Subcutaneous abdominal adipose tissue (tissue), 5 donors: ENCODE measurements at regions not wholly inside any gene's neighbourhood (a gene's known extent, or its start where the extent isn't known, plus 50 kb on each side); places are given as distances from the start of the nearest gene placed in this dataset.

Experiments used
- H3K27ac ChIP-seq: one replicate; pipeline ENCODE4 v1.7.0; 2013; ENCODE audit warnings: low read depth, mild to moderate bottlenecking, inconsistent platforms, low read length, moderate library complexity
- H3K27me3 ChIP-seq, 5 donors: one replicate each; pipeline ENCODE4 v1.7.0; 2013; ENCODE audit warnings: low read length in 5 of 5, inconsistent platforms in 1 of 5; ENCODE audit not compliant: control insufficient read depth in 5 of 5, insufficient read depth in 4 of 5
- H3K36me3 ChIP-seq, 5 donors: one replicate each; pipeline ENCODE4 v1.7.0; 2013; ENCODE audit warnings: low read length in 5 of 5; ENCODE audit not compliant: control insufficient read depth in 5 of 5, insufficient read depth in 5 of 5
- H3K4me1 ChIP-seq, 5 donors: one replicate each; pipeline ENCODE4 v1.7.0; 2013; ENCODE audit warnings: low read length in 5 of 5, mild to moderate bottlenecking in 3 of 5, moderate library complexity in 1 of 5; ENCODE audit not compliant: control insufficient read depth in 5 of 5, insufficient read depth in 5 of 5
- H3K4me3 ChIP-seq, 5 donors: one replicate each; pipeline ENCODE4 v1.7.0; 2013; ENCODE audit warnings: low read length in 5 of 5, low read depth in 1 of 5
- H3K9ac ChIP-seq, 5 donors: one replicate each; pipeline ENCODE4 v1.7.0; 2013; ENCODE audit warnings: low read length in 5 of 5, mild to moderate bottlenecking in 4 of 5, moderate library complexity in 3 of 5
- H3K9me3 ChIP-seq, 5 donors: one replicate each; pipeline ENCODE4 v1.7.0; 2013; ENCODE audit warnings: low read length in 5 of 5; ENCODE audit not compliant: control insufficient read depth in 5 of 5
- donor health status: healthy.
- donor health status: healthy.
- donor health status: healthy.
- donor health status: healthy.
- donor health status: healthy.

- H3K9me3 ChIP-seq, result peaks cover 0 to under 1% (median 0%) of the 10 kb centered on the region in 5 donors
- no peak overlapping the region for H3K4me3 ChIP-seq
- no peaks in the 10 kb centered on the region for H3K4me1 ChIP-seq
- no peak overlapping the region for H3K9ac ChIP-seq
- peaks cover 0 to 3% (median 0%) of the 10 kb centered on the region in 5 donors for H3K27me3 ChIP-seq
- no peak overlapping the region for H3K27ac ChIP-seq
- H3K36me3 ChIP-seq, result no peaks in the 10 kb centered on the region
These were observed 637.7 kb upstream of the TMEM132C start for GRCh38 chr12:127629066-127629820.

DNA sequence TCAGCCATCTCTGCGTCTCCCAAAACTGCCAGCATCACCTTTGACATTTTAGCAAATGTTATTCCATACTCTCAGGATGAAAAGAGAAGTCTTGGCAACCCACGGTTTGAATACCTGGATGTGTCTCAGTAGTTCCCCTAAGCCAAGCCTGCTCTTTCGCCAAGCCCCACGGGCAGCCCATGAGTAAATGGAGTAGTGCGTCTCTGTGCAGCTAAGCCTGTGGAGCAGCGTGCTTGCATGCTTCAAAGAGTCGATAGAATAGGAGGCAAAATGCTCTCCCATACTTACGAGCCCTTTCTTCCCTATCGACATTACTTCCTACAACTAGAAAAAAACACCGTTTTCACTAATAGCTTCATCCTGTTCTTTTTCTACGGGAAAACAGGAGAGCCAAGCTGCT, 634.5 kb upstream of the TMEM132C start:
- Histone ChIP-seq H3K9ac (no peak overlapping the region), H3K9me3 (peaks cover 0 to 3% (median 0%) of the 10 kb centered on the region in 5 donors), H3K4me3 (no peak overlapping the region), H3K4me1 (no peaks in the 10 kb centered on the region), H3K27ac (no peak overlapping the region), H3K27me3 (peaks cover 0 to 3% (median 0%) of the 10 kb centered on the region in 5 donors), H3K36me3 (no peaks in the 10 kb centered on the region)

GRCh38 chr12:127635838-127636237, 631.1 kb upstream of the TMEM132C start:
- no peak overlapping the region for H3K27ac ChIP-seq
- H3K36me3 ChIP-seq, result no peaks in the 10 kb centered on the region
- no peak overlapping the region for H3K9ac ChIP-seq
- peaks cover 0 to 3% (median 0%) of the 10 kb centered on the region in 5 donors for H3K9me3 ChIP-seq
- peaks cover 0 to 3% (median 0%) of the 10 kb centered on the region in 5 donors for H3K27me3 ChIP-seq
- H3K4me1 ChIP-seq, result no peaks in the 10 kb centered on the region
- H3K4me3 ChIP-seq, result no peak overlapping the region

- no peaks in the 10 kb centered on the region for H3K36me3 ChIP-seq
- H3K27me3 ChIP-seq, result peaks cover 0 to 3% (median 0%) of the 10 kb centered on the region in 5 donors
- no peak overlapping the region for H3K27ac ChIP-seq
- no peak overlapping the region for H3K4me3 ChIP-seq
- no peaks in the 10 kb centered on the region for H3K4me1 ChIP-seq
- no peak overlapping the region for H3K9ac ChIP-seq
- peaks cover 0 to 3% (median 0%) of the 10 kb centered on the region in 5 donors for H3K9me3 ChIP-seq
These were observed 630.1 kb upstream of the TMEM132C start for GRCh38 chr12:127636882-127637281.

- Histone ChIP-seq H3K4me3 (no peak overlapping the region), H3K27me3 (no peaks in the 10 kb centered on the region), H3K9ac (no peak overlapping the region), H3K36me3 (no peaks in the 10 kb centered on the region), H3K4me1 (no peaks in the 10 kb centered on the region), H3K27ac (no peak overlapping the region), H3K9me3 (no peaks in the 10 kb centered on the region)
These were observed 626.6 kb upstream of the TMEM132C start for GRCh38 chr12:127640181-127640886.

DNA sequence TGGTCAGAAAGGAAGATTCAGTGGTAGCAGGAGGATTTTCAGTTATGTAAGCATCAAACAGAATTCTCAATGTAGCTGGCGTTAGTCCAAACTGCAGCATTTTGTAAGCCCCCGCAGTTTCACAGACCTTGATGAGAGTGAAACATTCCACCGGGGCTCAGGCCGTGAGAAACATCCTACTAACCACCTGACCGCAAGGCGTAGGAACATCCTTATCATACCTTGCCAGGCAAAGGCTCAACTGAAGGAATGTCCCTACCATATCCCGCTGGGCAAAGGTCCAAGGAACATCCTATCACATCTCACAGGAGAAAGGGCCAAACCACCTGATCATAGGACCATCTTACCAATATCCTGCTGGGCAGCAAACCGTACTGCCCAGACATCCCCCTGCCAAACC, 624.8 kb upstream of the TMEM132C start:
- H3K27ac ChIP-seq, result no peak overlapping the region
- no peaks in the 10 kb centered on the region for H3K36me3 ChIP-seq
- peaks cover 0 to 4% (median 0%) of the 10 kb centered on the region in 5 donors for H3K9me3 ChIP-seq
- no peak overlapping the region for H3K4me3 ChIP-seq
- no peaks in the 10 kb centered on the region for H3K4me1 ChIP-seq
- H3K27me3 ChIP-seq, result no peaks in the 10 kb centered on the region
- no peak overlapping the region for H3K9ac ChIP-seq

GRCh38 chr12:127648321-127648720, 618.6 kb upstream of the TMEM132C start:
- Histone ChIP-seq H3K9ac (no peak overlapping the region), H3K27ac (no peak overlapping the region), H3K4me3 (no peak overlapping the region), H3K4me1 (no peaks in the 10 kb centered on the region), H3K36me3 (no peaks in the 10 kb centered on the region), H3K9me3 (peaks cover 0 to 4% (median 0%) of the 10 kb centered on the region in 5 donors), H3K27me3 (no peaks in the 10 kb centered on the region)

GRCh38 chr12:127649961-127650360, 617.0 kb upstream of the TMEM132C start:
- Histone ChIP-seq H3K4me3 (no peak overlapping the region), H3K27ac (no peak overlapping the region), H3K9me3 (peaks cover 0 to 4% (median 0%) of the 10 kb centered on the region in 5 donors), H3K4me1 (no peaks in the 10 kb centered on the region), H3K9ac (no peak overlapping the region), H3K36me3 (no peaks in the 10 kb centered on the region), H3K27me3 (no peaks in the 10 kb centered on the region)

- Histone ChIP-seq H3K9me3 (peaks cover 0 to 3% (median 0%) of the 10 kb centered on the region in 5 donors), H3K4me1 (no peaks in the 10 kb centered on the region), H3K27ac (no peak overlapping the region), H3K4me3 (no peak overlapping the region), H3K9ac (no peak overlapping the region), H3K36me3 (no peaks in the 10 kb centered on the region), H3K27me3 (no peaks in the 10 kb centered on the region)
These were observed 616.3 kb upstream of the TMEM132C start for GRCh38 chr12:127650626-127651025.

DNA sequence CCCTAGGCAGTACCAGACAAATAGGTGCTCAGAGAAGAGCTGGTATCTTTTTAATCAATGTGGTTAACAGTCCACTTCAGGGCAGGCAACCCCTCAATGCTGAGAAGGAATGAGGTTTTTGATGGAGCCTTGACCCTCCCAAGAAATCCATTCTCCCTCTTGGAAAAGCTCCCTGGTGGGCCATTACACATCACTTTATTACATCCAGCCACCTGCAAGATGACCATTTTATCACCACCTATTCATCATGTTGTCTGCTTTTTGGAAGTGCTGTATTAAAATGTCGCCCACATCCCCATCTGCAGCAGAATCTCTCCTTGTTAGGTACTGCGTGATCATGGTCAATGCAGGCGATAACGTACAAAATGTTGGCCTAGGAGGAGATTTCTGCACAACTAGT, 614.7 kb upstream of the TMEM132C start:
- H3K36me3 ChIP-seq, result no peaks in the 10 kb centered on the region
- H3K4me3 ChIP-seq, result no peak overlapping the region
- H3K27ac ChIP-seq, result no peak overlapping the region

More for the DNA sequence above, 614.7 kb upstream of the TMEM132C start:
- Histone ChIP-seq H3K4me1 (no peaks in the 10 kb centered on the region), H3K27me3 (no peaks in the 10 kb centered on the region), H3K9me3 (no peaks in the 10 kb centered on the region), H3K9ac (no peak overlapping the region)
